ENCODE measurements at regions not wholly inside any gene's neighbourhood (a gene's known extent, or its start where the extent isn't known, plus 50 kb on each side); places are given as distances from the start of the nearest gene placed in this dataset.

DNA sequence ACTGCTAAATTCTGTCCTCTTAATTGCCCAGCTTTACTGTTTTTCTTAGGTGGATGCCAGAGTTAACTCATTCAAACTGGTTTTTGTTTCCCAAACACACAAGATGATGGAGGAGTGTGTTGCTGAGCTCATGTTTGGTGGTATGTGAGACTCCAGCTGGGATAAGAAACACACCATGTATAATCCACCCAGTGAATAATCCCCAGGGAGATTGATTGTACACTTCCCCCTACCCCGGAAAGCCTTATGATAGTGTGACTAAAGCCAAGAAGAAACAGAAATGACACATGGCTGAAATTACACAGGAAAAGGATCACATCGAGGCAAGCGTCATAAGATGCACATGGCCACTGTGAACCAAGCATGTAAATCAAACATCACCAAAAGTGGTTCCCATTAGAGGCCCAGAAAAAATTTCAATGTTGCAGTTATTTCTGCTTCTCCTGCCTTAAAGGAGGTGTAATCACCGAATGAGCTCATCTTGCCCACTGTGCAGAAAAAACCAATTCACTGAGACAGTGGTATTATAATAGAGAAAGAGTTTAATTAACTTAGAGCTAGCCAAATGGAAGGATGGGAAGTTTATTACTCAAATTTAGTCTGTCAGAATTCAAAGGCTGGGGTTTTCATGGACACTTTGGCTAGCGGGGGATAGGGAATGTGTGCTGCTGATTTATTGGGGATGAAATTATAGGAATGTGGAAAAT lies 56.7 kb upstream of the MAGI1 start:
- no peaks in the 10 kb centered on the region for H3K36me3 ChIP-seq (ENCODE audit: insufficient read depth, low read length)
- H3K79me2 ChIP-seq (replicated peaks; ENCODE audit: insufficient read depth, low read length): no peaks in the 10 kb centered on the region
- H4K20me1 ChIP-seq (ENCODE audit: insufficient read depth): no peaks in the 10 kb centered on the region
- no peak overlapping the region for H3K27ac ChIP-seq (ENCODE audit: low read length)
- H3K4me2 ChIP-seq (ENCODE audit: low read length): no peak overlapping the region
- H3K9ac ChIP-seq (ENCODE audit: low read length): no peak overlapping the region
- H3K27me3 ChIP-seq (ENCODE audit: insufficient read depth, low read depth, low read length): no peaks in the 10 kb centered on the region
- TF ChIP-seq RAD21 (conservative IDR thresholded peaks at IDR 0.05) (no peak), MXI1 (conservative IDR thresholded peaks at IDR 0.05; ENCODE audit: poor library complexity, severe bottlenecking) (no peak), TAF1 (IDR thresholded peaks at IDR 0.05; ENCODE audit: low read depth) (no peak), POLR2AphosphoS5 (IDR thresholded peaks at IDR 0.05) (no peak), EP300 (conservative IDR thresholded peaks at IDR 0.05; ENCODE audit: poor library complexity, severe bottlenecking) (no peak), SMC3 (conservative IDR thresholded peaks at IDR 0.05; ENCODE audit: poor library complexity) (no peak), EZH2 (IDR thresholded peaks at IDR 0.05; ENCODE audit: borderline replicate concordance, insufficient read depth, low read length, poor library complexity, severe bottlenecking) (no peak)
- TF ChIP-seq, protein P1, sequence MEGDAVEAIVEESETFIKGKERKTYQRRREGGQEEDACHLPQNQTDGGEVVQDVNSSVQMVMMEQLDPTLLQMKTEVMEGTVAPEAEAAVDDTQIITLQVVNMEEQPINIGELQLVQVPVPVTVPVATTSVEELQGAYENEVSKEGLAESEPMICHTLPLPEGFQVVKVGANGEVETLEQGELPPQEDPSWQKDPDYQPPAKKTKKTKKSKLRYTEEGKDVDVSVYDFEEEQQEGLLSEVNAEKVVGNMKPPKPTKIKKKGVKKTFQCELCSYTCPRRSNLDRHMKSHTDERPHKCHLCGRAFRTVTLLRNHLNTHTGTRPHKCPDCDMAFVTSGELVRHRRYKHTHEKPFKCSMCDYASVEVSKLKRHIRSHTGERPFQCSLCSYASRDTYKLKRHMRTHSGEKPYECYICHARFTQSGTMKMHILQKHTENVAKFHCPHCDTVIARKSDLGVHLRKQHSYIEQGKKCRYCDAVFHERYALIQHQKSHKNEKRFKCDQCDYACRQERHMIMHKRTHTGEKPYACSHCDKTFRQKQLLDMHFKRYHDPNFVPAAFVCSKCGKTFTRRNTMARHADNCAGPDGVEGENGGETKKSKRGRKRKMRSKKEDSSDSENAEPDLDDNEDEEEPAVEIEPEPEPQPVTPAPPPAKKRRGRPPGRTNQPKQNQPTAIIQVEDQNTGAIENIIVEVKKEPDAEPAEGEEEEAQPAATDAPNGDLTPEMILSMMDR (IDR thresholded peaks at IDR 0.05; ENCODE audit: poor library complexity, severe bottlenecking): no peak
- TF ChIP-seq, protein P2, sequence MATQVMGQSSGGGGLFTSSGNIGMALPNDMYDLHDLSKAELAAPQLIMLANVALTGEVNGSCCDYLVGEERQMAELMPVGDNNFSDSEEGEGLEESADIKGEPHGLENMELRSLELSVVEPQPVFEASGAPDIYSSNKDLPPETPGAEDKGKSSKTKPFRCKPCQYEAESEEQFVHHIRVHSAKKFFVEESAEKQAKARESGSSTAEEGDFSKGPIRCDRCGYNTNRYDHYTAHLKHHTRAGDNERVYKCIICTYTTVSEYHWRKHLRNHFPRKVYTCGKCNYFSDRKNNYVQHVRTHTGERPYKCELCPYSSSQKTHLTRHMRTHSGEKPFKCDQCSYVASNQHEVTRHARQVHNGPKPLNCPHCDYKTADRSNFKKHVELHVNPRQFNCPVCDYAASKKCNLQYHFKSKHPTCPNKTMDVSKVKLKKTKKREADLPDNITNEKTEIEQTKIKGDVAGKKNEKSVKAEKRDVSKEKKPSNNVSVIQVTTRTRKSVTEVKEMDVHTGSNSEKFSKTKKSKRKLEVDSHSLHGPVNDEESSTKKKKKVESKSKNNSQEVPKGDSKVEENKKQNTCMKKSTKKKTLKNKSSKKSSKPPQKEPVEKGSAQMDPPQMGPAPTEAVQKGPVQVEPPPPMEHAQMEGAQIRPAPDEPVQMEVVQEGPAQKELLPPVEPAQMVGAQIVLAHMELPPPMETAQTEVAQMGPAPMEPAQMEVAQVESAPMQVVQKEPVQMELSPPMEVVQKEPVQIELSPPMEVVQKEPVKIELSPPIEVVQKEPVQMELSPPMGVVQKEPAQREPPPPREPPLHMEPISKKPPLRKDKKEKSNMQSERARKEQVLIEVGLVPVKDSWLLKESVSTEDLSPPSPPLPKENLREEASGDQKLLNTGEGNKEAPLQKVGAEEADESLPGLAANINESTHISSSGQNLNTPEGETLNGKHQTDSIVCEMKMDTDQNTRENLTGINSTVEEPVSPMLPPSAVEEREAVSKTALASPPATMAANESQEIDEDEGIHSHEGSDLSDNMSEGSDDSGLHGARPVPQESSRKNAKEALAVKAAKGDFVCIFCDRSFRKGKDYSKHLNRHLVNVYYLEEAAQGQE (IDR thresholded peaks at IDR 0.05; ENCODE audit: borderline replicate concordance): no peak
- H2AFZ ChIP-seq (ENCODE audit: low read depth, low read length): no peak overlapping the region
- H3K9me3 ChIP-seq (ENCODE audit: low read length): no peaks in the 10 kb centered on the region
- H3K9me2 ChIP-seq (ENCODE audit: insufficient read depth, low read length): no peaks in the 10 kb centered on the region
- H3F3A ChIP-seq (ENCODE audit: insufficient read depth, low read length, poor library complexity, severe bottlenecking): no peaks in the 10 kb centered on the region
- no peak overlapping the region for H3K4me3 ChIP-seq (ENCODE audit: low read length)

DNA sequence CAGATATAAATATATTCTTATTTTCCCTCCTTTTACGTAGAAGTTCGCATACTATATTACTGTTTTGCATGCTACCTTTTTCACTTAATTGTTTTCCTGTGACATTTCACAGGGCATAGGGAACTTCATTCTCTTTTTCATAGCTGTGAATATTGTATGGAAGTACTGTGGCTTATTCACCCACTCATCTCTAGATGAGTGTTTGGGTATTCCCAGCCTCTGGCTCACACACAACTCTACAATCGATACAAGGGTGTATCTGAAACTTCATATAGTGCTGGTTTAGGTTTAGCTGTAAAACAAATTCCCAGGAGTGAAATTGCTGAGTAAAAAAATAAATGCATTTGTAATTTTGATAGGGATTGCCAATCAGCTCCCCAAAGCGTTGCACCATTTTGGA lies 55.3 kb upstream of the MAGI1 start:
- Histone ChIP-seq H3K9me3 (ENCODE audit: low read length) (no peaks in the 10 kb centered on the region), H3K79me2 (replicated peaks; ENCODE audit: insufficient read depth, low read length) (no peaks in the 10 kb centered on the region), H3K9me2 (ENCODE audit: insufficient read depth, low read length) (no peaks in the 10 kb centered on the region), H4K20me1 (ENCODE audit: insufficient read depth) (no peaks in the 10 kb centered on the region), H3K4me3 (ENCODE audit: low read length) (no peak overlapping the region), H3F3A (ENCODE audit: insufficient read depth, low read length, poor library complexity, severe bottlenecking) (no peaks in the 10 kb centered on the region), H3K9ac (ENCODE audit: low read length) (no peak overlapping the region), H3K27me3 (ENCODE audit: insufficient read depth, low read depth, low read length) (no peaks in the 10 kb centered on the region), H2AFZ (ENCODE audit: low read depth, low read length) (no peak overlapping the region), H3K36me3 (ENCODE audit: insufficient read depth, low read length) (no peaks in the 10 kb centered on the region), H3K4me2 (ENCODE audit: low read length) (no peak overlapping the region), H3K27ac (ENCODE audit: low read length) (no peak overlapping the region)
- TF ChIP-seq, protein P1 (IDR thresholded peaks at IDR 0.05; ENCODE audit: poor library complexity, severe bottlenecking): no peak
- TF ChIP-seq EZH2 (IDR thresholded peaks at IDR 0.05; ENCODE audit: borderline replicate concordance, insufficient read depth, low read length, poor library complexity, severe bottlenecking) (no peak), POLR2AphosphoS5 (IDR thresholded peaks at IDR 0.05) (no peak), EP300 (conservative IDR thresholded peaks at IDR 0.05; ENCODE audit: poor library complexity, severe bottlenecking) (no peak)

All from neural cell (in vitro differentiated cells).